ENCODE measurements at regions not wholly inside any gene's neighbourhood (a gene's known extent, or its start where the extent isn't known, plus 50 kb on each side); places are given as distances from the start of the nearest gene placed in this dataset.

DNA sequence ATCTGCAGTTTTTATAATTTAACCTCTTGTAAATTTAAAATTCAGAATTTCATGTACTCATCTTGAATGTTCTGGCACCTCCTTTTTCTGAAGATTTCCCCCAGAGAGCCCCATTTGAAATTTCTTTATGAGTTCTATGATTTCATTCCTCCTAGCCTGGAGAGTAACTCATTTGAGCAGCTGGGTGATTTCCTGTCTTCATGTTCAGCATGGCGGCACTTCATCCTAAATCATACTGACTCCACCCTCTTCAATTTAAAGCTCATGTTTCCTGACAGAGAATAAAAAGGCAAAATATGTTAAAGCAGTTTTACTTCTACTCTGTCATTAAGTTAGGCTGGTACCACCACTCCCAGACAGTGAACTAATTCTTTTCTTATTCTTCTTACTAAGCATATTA, 250.9 kb upstream of the POU3F2 start:
- H3K36me3 ChIP-seq (ENCODE audit: insufficient read depth), result no peaks in the 10 kb centered on the region
- H4K20me1 ChIP-seq (ENCODE audit: insufficient read depth), result no peaks in the 10 kb centered on the region
- no peak overlapping the region for H3K4me2 ChIP-seq
- no peak overlapping the region for H3K27ac ChIP-seq
- no peaks in the 10 kb centered on the region for H3K79me2 ChIP-seq (ENCODE audit: insufficient read depth, low read depth)
- no peak overlapping the region for H3K4me3 ChIP-seq (IDR thresholded peaks at IDR 0.05; ENCODE audit: insufficient read depth, low read depth, low read length)
- no peaks in the 10 kb centered on the region for H3K27me3 ChIP-seq (ENCODE audit: insufficient read depth, low read depth)
- TF ChIP-seq, protein P1, sequence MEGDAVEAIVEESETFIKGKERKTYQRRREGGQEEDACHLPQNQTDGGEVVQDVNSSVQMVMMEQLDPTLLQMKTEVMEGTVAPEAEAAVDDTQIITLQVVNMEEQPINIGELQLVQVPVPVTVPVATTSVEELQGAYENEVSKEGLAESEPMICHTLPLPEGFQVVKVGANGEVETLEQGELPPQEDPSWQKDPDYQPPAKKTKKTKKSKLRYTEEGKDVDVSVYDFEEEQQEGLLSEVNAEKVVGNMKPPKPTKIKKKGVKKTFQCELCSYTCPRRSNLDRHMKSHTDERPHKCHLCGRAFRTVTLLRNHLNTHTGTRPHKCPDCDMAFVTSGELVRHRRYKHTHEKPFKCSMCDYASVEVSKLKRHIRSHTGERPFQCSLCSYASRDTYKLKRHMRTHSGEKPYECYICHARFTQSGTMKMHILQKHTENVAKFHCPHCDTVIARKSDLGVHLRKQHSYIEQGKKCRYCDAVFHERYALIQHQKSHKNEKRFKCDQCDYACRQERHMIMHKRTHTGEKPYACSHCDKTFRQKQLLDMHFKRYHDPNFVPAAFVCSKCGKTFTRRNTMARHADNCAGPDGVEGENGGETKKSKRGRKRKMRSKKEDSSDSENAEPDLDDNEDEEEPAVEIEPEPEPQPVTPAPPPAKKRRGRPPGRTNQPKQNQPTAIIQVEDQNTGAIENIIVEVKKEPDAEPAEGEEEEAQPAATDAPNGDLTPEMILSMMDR (conservative IDR thresholded peaks at IDR 0.05; ENCODE audit: low read depth, low read length), result no peak
- no peak overlapping the region for H3K9ac ChIP-seq
- no peak overlapping the region for H2AFZ ChIP-seq (ENCODE audit: low read depth)
- no peaks in the 10 kb centered on the region for H3K4me1 ChIP-seq (ENCODE audit: low read depth, poor library complexity, severe bottlenecking)

DNA sequence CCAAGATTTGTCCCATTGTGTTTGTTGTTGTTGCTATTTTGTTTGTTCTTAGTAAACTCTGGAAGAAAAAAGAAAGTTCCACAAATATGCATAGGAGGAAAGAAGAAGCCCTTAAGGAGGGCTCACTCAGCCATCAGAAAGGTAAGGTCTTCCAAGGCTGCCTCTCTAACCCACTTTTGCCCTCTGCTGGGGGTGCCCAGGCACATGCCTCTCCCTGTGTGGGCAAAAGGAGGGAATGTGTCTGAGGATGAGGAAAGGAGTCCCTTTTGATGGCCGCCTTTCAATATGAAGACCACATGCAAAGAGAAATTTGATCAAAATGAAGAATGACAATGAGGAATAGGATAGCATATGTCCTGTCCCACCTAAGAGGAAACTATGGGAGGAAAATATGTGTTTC, 248.2 kb upstream of the POU3F2 start:
- H3K79me2 ChIP-seq (ENCODE audit: insufficient read depth, low read depth), result no peaks in the 10 kb centered on the region
- no peaks in the 10 kb centered on the region for H3K4me1 ChIP-seq (ENCODE audit: low read depth, poor library complexity, severe bottlenecking)
- no peaks in the 10 kb centered on the region for H3K27me3 ChIP-seq (ENCODE audit: insufficient read depth, low read depth)
- H3K9ac ChIP-seq, result no peak overlapping the region
- H3K36me3 ChIP-seq (ENCODE audit: insufficient read depth), result no peaks in the 10 kb centered on the region
- no peak overlapping the region for H3K27ac ChIP-seq
- no peak overlapping the region for H2AFZ ChIP-seq (ENCODE audit: low read depth)
- H3K4me3 ChIP-seq (IDR thresholded peaks at IDR 0.05; ENCODE audit: insufficient read depth, low read depth, low read length), result no peak overlapping the region
- no peak overlapping the region for H3K4me2 ChIP-seq
- TF ChIP-seq, protein P1 (conservative IDR thresholded peaks at IDR 0.05; ENCODE audit: low read depth, low read length), result no peak
- no peaks in the 10 kb centered on the region for H4K20me1 ChIP-seq (ENCODE audit: insufficient read depth)

DNA sequence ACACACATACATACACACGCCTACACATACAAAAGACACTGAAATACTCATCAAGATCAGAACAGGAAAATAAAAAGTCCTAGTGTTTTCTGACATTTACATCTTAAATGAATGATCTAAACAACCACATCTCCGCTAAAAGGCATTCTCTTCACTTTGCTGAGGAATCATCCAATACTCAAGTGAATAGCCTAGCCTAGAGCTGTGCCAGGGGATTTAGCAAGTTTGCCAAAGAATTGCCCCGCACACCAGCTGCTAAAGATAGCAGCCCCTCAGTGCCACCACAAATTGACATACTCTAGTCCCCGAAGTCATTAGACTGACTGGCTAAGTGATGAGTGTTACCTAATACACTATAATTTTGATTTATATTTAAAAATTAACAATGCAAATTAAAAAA, 246.8 kb upstream of the POU3F2 start:
- TF ChIP-seq, protein P1 (conservative IDR thresholded peaks at IDR 0.05; ENCODE audit: low read depth, low read length), result no peak
- no peaks in the 10 kb centered on the region for H3K27me3 ChIP-seq (ENCODE audit: insufficient read depth, low read depth)
- H4K20me1 ChIP-seq (ENCODE audit: insufficient read depth), result no peaks in the 10 kb centered on the region
- H2AFZ ChIP-seq (ENCODE audit: low read depth), result no peak overlapping the region
- no peaks in the 10 kb centered on the region for H3K4me1 ChIP-seq (ENCODE audit: low read depth, poor library complexity, severe bottlenecking)
- no peak overlapping the region for H3K27ac ChIP-seq
- H3K4me2 ChIP-seq, result no peak overlapping the region
- H3K36me3 ChIP-seq (ENCODE audit: insufficient read depth), result no peaks in the 10 kb centered on the region
- no peak overlapping the region for H3K4me3 ChIP-seq (IDR thresholded peaks at IDR 0.05; ENCODE audit: insufficient read depth, low read depth, low read length)
- H3K9ac ChIP-seq, result no peak overlapping the region
- H3K79me2 ChIP-seq (ENCODE audit: insufficient read depth, low read depth), result no peaks in the 10 kb centered on the region

DNA sequence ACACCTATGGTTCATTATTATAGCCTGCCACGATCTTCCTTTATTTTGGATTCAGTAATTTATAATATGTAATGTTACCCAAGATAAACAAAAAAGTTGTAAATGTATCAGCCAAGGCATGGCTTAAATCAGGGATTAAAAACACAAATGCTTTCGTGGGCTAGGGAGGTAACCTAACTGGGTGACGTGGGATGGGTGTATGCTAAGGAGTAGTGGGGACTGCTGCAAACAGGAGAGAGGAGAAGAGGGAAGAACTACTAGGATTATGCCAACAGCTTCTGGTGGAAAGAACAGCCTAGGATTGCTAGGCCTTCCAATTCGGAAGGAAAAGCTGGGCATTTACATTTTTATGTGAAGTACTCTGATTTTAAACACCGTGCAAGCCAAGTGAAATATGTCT, 244.8 kb upstream of the POU3F2 start:
- H3K79me2 ChIP-seq (ENCODE audit: insufficient read depth, low read depth), result no peaks in the 10 kb centered on the region
- no peaks in the 10 kb centered on the region for H3K4me1 ChIP-seq (ENCODE audit: low read depth, poor library complexity, severe bottlenecking)
- H3K4me3 ChIP-seq (IDR thresholded peaks at IDR 0.05; ENCODE audit: insufficient read depth, low read depth, low read length), result no peak overlapping the region
- H2AFZ ChIP-seq (ENCODE audit: low read depth), result no peak overlapping the region
- H3K27ac ChIP-seq, result no peak overlapping the region
- no peak overlapping the region for H3K9ac ChIP-seq
- no peaks in the 10 kb centered on the region for H3K36me3 ChIP-seq (ENCODE audit: insufficient read depth)
- no peaks in the 10 kb centered on the region for H4K20me1 ChIP-seq (ENCODE audit: insufficient read depth)
- H3K4me2 ChIP-seq, result no peak overlapping the region
- TF ChIP-seq, protein P1 (conservative IDR thresholded peaks at IDR 0.05; ENCODE audit: low read depth, low read length), result no peak
- no peaks in the 10 kb centered on the region for H3K27me3 ChIP-seq (ENCODE audit: insufficient read depth, low read depth)

Data from KMS-11 (cell line).